ENCODE measurements at regions not wholly inside any gene's neighbourhood (a gene's known extent, or its start where the extent isn't known, plus 50 kb on each side); places are given as distances from the start of the nearest gene placed in this dataset.

- no peaks in the 10 kb centered on the region for H3K9me1 ChIP-seq (replicated peaks; ENCODE audit: control insufficient read depth, extremely low read depth, insufficient read depth, low read length)
- FAIRE-seq (no peak), DNase-seq (ENCODE audit: low read depth, low spot score) (no peak)
- peaks cover 3 to 6% of the 10 kb centered on the region in 2 experiments for H3K27me3 ChIP-seq (ENCODE audit: control insufficient read depth in 2 of 2, insufficient read depth in 2 of 2, low read length in 2 of 2)
- no peak overlapping the region for H3K9ac ChIP-seq (replicated peaks; ENCODE audit: extremely low read depth, insufficient read depth, low read length)
- TF ChIP-seq EZH2 (IDR thresholded peaks at IDR 0.05; ENCODE audit: borderline replicate concordance, low read depth, low read length, severe bottlenecking), result no peak
- no peak for TF ChIP-seq MYC (IDR thresholded peaks at IDR 0.05; ENCODE audit: low read depth, low read length)
- TF ChIP-seq GATA2 (IDR thresholded peaks at IDR 0.05; ENCODE audit: insufficient read depth, insufficient read length, low read depth, low read length), result no peak
- TF ChIP-seq FOS (IDR thresholded peaks at IDR 0.05; ENCODE audit: borderline replicate concordance, insufficient read depth, low read length), result no peak
- TF ChIP-seq POLR2AphosphoS5 (IDR thresholded peaks at IDR 0.05; ENCODE audit: insufficient read depth, low read depth, low read length), result no peak
- TF ChIP-seq MAX (IDR thresholded peaks at IDR 0.05; ENCODE audit: insufficient read depth, insufficient read length), result no peak
- TF ChIP-seq JUN (IDR thresholded peaks at IDR 0.05; ENCODE audit: borderline replicate concordance, insufficient read depth, insufficient read length, low read depth), result no peak
- no peak for TF ChIP-seq CTCF (IDR thresholded peaks at IDR 0.05; ENCODE audit: extremely low read depth in 1 of 2, insufficient read depth in 1 of 2, low read depth in 1 of 2, low read length in 2 of 2)
- TF ChIP-seq POLR2A (IDR thresholded peaks at IDR 0.05; ENCODE audit: low read depth, low read length), result no peak
- no peaks in the 10 kb centered on the region for H3K4me1 ChIP-seq (ENCODE audit: control insufficient read depth, extremely low read depth, insufficient read depth, low read length)
- H4K20me1 ChIP-seq (replicated peaks; ENCODE audit: control insufficient read depth, extremely low read depth, insufficient read depth, low read length), result no peaks in the 10 kb centered on the region
- POLR2A ChIA-PET, result no interaction called here
- H3K27ac ChIP-seq (ENCODE audit: insufficient read depth, low read depth, low read length), result no peak overlapping the region
- no peak overlapping the region for H3K4me3 ChIP-seq (replicated peaks in 1 of 3; ENCODE audit: insufficient read depth in 1 of 3, low read depth in 1 of 3, low read length in 3 of 3)
- CTCF ChIA-PET, result interaction anchor here (0.7 to 1.9 kb wide), 5 partner anchors 296 to 463 kb away, joined by 3 to 8 read pairs (median 7); no protein-coding TSS in a partner anchor
- dilution Hi-C loops (cut with MboI; ENCODE audit: extremely low pct_ligation_motif_present, low sequenced_read_pairs) (no loop called here), intact Hi-C loops (cut with micrococcal nuclease) (no loop called here)
- H3K4me2 ChIP-seq (ENCODE audit: insufficient read depth, low read length), result no peak overlapping the region
- no peaks in the 10 kb centered on the region for H3K79me2 ChIP-seq (ENCODE audit: control insufficient read depth, insufficient read depth, low read length)
- H2AFZ ChIP-seq (ENCODE audit: low read depth, low read length), result no peak overlapping the region
- no peaks in the 10 kb centered on the region for H3K36me3 ChIP-seq (ENCODE audit: control insufficient read depth in 2 of 2, extremely low read depth in 1 of 2, insufficient read depth in 2 of 2, low read length in 2 of 2)
- no peaks in the 10 kb centered on the region for H3K9me3 ChIP-seq (replicated peaks; ENCODE audit: control insufficient read depth, insufficient read depth, low read length)
- no TSS peak for BruUV-seq (replicated peaks)
Measured at GRCh38 chr2:191514613-191515012, 163.3 kb upstream of the NABP1 start.

Data from endothelial cell of umbilical vein (primary cell).